ENCODE measurements at regions not wholly inside any gene's neighbourhood (a gene's known extent, or its start where the extent isn't known, plus 50 kb on each side); places are given as distances from the start of the nearest gene placed in this dataset.
"Not testable (repeated sequence)": the region's sequence is repeated elsewhere in the genome, so short reads cannot be mapped to it uniquely, and the experiment has no call there.

DNA sequence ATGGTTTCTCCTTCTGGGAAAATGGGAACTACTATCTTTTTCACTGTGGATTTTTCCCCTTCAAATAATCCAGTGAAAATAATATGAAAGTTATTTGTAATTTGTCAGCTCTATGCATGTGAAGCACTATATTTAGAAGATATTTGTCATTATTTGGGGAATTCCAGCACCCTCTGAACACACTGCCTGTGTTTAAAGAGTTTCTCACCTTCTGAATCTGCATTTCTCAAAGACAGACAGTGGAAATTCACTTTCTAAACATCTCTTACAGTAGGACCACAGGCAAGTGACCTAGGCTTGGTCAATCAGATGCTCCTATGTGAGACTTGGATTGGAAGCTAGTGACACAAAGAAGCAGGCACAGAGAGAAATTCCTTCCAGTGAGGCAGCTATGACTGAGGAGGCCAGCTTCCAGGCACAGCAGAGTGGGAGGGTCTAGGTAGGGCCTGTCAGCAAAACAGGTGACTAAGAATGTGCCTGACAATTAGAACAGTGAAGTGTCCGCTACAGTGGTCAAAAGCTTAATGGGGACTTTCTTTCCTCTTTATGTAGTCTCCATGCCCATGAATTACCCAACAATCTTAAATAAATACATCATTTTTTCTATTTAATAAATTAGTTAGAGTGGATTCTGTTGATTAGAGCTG, 167.2 kb downstream of the HMHB1 start:
- DNase-seq: no peak
- intact Hi-C loops (cut with DNase I): no loop called here
- no peaks in the 10 kb centered on the region for H3K9me3 ChIP-seq
- 96 to 100% methylated on average over 1 of the region's 1 CpG for WGBS, 2 donors
- H3K4me1 ChIP-seq: no peaks in the 10 kb centered on the region
- no peaks in the 10 kb centered on the region for H3K36me3 ChIP-seq
- H3K27ac ChIP-seq: no peak overlapping the region
- no peak for TF ChIP-seq POLR2A (IDR thresholded peaks at IDR 0.05)
- TF ChIP-seq, protein P1, sequence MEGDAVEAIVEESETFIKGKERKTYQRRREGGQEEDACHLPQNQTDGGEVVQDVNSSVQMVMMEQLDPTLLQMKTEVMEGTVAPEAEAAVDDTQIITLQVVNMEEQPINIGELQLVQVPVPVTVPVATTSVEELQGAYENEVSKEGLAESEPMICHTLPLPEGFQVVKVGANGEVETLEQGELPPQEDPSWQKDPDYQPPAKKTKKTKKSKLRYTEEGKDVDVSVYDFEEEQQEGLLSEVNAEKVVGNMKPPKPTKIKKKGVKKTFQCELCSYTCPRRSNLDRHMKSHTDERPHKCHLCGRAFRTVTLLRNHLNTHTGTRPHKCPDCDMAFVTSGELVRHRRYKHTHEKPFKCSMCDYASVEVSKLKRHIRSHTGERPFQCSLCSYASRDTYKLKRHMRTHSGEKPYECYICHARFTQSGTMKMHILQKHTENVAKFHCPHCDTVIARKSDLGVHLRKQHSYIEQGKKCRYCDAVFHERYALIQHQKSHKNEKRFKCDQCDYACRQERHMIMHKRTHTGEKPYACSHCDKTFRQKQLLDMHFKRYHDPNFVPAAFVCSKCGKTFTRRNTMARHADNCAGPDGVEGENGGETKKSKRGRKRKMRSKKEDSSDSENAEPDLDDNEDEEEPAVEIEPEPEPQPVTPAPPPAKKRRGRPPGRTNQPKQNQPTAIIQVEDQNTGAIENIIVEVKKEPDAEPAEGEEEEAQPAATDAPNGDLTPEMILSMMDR (IDR thresholded peaks at IDR 0.05): no peak
- H3K4me3 ChIP-seq (replicated peaks in 1 of 3): no peak overlapping the region
- no peaks in the 10 kb centered on the region for H3K27me3 ChIP-seq

DNA sequence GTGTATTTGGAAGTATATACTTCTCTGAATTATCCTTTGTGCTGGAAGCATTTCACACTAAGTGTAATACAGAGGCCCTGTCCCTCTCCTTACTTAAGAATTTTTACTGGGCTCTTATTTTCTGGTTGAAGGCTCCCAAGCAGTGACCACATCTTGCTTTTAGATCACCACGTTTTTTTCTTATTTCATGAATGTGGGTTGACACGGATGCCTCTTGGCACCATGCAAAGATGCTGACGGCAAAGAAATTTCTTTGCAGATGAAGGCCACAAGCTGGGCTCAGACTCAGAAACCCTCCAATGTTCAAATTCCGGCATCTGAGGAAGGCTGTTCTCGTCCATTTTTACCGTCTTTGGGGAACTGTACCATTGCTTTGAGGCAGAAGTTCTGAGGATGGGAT, 168.5 kb downstream of the HMHB1 start:
- Histone ChIP-seq H3K36me3 (no peaks in the 10 kb centered on the region), H3K4me3 (replicated peaks in 1 of 3) (no peak overlapping the region), H3K27ac (no peak overlapping the region), H3K9me3 (no peaks in the 10 kb centered on the region), H3K27me3 (no peaks in the 10 kb centered on the region), H3K4me1 (no peaks in the 10 kb centered on the region)
- WGBS, 2 donors: 77 to 87% methylated on average over 6 of the region's 6 CpGs
- DNase-seq: no peak
- TF ChIP-seq, protein P1 (IDR thresholded peaks at IDR 0.05): no peak
- TF ChIP-seq POLR2A (IDR thresholded peaks at IDR 0.05): no peak
- intact Hi-C loops (cut with DNase I): no loop called here

DNA sequence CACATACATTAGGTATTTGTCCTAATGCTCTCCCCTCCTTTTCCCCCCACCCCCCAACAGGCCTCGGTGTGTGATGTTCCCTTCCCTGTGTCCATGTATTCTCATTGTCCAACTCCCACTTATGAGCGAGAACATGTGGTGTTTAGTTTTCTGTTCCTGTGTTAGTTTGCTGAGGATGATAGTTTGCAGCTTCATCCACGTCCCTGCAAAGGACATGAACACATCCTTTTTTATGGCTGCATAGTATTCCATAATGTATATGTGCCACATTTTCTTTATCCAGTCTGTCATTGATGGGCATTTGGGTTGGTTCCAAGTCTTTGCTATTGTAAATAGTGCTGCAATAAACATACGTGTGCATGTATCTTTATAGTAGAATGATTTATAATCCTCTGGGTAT, 171.0 kb downstream of the HMHB1 start:
- H3K9me3 ChIP-seq; intact Hi-C loops (cut with DNase I); H3K27ac ChIP-seq; H3K27me3 ChIP-seq; H3K4me1 ChIP-seq; DNase-seq; H3K36me3 ChIP-seq; H3K4me3 ChIP-seq (replicated peaks in 1 of 3): not testable (repeated sequence)
- whole genome bisulfite sequencing, 2 donors: 89 to 91% methylated on average over 4 of the region's 4 CpGs

DNA sequence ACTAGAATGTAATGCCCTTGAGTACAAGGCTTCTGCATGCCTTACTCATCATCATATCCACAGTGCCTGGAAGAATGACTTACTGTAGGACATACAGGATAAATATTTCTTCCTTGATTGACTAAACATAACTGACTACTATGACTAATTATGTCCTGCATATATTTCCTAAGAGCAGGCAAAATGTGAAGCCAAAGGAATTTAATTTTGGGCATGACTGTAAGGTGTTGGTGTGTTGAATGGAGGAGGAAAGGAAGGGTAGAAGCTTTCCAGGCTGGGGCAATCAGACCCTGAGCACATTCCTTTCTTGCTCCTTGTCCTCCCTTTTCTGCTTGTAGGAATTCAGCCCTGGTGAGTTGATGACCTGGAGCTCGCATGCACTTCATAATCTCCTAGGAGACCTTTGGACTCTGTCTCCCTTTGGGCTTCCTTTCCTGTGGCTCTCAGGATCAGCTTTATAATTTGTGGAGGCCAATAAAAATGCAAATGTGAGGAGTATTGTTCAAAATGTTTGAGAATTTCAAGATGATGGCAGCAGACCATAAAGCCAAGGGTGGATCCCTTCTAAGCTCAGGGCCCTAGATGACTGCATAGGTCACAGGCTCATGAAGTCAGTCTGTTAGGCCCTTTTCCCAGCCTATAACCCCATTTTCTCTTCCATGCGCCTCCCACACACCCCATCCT, 174.0 kb downstream of the HMHB1 start:
- WGBS, 2 donors: 86 to 96% methylated on average over 2 of the region's 2 CpGs
- intact Hi-C loops (cut with DNase I): no loop called here
- no peaks in the 10 kb centered on the region for H3K9me3 ChIP-seq

DNA sequence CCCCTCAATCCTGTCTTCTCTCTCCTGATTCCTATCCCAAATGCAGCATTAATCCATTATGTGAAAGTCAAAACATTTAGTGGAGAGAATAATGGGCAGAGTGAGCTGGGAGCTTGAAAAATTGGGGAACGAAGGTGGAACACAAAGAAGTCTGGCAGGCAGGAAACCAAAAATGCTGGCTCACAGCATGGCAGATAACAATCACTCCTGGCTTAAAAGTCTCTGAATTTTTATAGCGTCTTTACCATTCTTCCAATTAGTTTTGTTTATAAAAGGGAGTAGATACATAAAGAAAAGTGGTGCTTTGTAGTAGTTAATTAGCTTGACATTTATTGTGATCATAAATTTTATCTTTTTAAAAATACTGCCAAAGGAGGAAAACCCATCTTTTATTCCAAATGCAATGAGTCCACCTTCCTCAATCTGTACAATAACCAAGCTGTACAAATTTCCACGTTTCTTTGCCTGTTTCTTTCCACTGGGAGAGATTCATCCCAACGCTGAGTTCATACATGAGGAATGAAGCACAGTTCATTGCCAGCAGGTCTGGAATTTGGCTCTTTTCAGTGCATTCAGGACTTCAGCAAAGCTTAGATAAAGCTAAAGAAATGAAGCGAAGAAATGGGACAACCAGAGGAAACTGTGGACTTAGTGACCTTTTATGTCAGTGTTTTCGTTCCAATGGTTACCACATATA, 174.7 kb downstream of the HMHB1 start:
- Histone ChIP-seq H3K27me3 (no peaks in the 10 kb centered on the region), H3K4me3 (replicated peaks in 1 of 3) (no peak overlapping the region), H3K9me3 (no peaks in the 10 kb centered on the region), H3K4me1 (no peaks in the 10 kb centered on the region), H3K36me3 (no peaks in the 10 kb centered on the region), H3K27ac (no peak overlapping the region)
- intact Hi-C loops (cut with DNase I): no loop called here
- DNase-seq: no peak
- TF ChIP-seq POLR2A (IDR thresholded peaks at IDR 0.05): no peak
- TF ChIP-seq, protein P1 (IDR thresholded peaks at IDR 0.05): no peak
- 67 to 79% methylated on average over 6 of the region's 6 CpGs for WGBS, 2 donors

More for the DNA sequence above, 174.0 kb downstream of the HMHB1 start:
- H3K4me1 ChIP-seq: no peaks in the 10 kb centered on the region
- no peaks in the 10 kb centered on the region for H3K36me3 ChIP-seq
- no peak overlapping the region for H3K4me3 ChIP-seq (replicated peaks in 1 of 3)
- H3K27ac ChIP-seq: no peak overlapping the region
- no peaks in the 10 kb centered on the region for H3K27me3 ChIP-seq
- DNase-seq: no peak
- no peak for TF ChIP-seq POLR2A (IDR thresholded peaks at IDR 0.05)
- TF ChIP-seq, protein P1 (IDR thresholded peaks at IDR 0.05): no peak
